HEK293 (cell line): ENCODE measurements at regions not wholly inside any gene's neighbourhood (a gene's known extent, or its start where the extent isn't known, plus 50 kb on each side); places are given as distances from the start of the nearest gene placed in this dataset.

ENCODE experiments used
- CTCF ChIA-PET: fragments of 350-600 bp; formaldehyde crosslinking; extraction: SDS; loops from one replicate; lab custom pipeline; 2021; ENCODE audit warnings: antibody characterized with exemption; lab: Yijun Ruan, JAX
- POLR2A ChIA-PET: fragments of 300-600 bp; formaldehyde crosslinking; extraction: SDS; loops from one replicate; lab custom pipeline; 2020; ENCODE audit warnings: antibody characterized with exemption, inconsistent platforms; lab: Yijun Ruan, JAX
- H3K27ac ChIP-seq: fragments of 200-500 bp; sonication (Bioruptor generic); 2 replicates; pipeline ENCODE4 v1.5.1; 2014; ENCODE audit warnings: low read depth, low read length, control low read depth, inconsistent platforms; ENCODE audit errors: extremely low read depth
- H3K36me3 ChIP-seq, 2 experiments: fragments of 200-500 bp in 1 of 2; sonication (Bioruptor generic) in 1 of 2; 1 replicate in 1 of 2; 2 replicates in 1 of 2; pipeline ENCODE4 v1.5.1; 2014 to 2017; ENCODE audit warnings: inconsistent platforms in 2 of 2, low read length in 2 of 2; ENCODE audit not compliant: control insufficient read depth in 2 of 2, insufficient read depth in 1 of 2
- H3K4me1 ChIP-seq: fragments of 200-500 bp; sonication (Bioruptor generic); 2 replicates; pipeline ENCODE4 v1.5.1; 2014; ENCODE audit warnings: mild to moderate bottlenecking, low read length, inconsistent platforms; ENCODE audit not compliant: control insufficient read depth, insufficient read depth
- H3K4me3 ChIP-seq: 2 replicates; pipeline ENCODE4 v1.5.1; 2011; ENCODE audit warnings: low read depth, mild to moderate bottlenecking, control low read depth, low read length, moderate library complexity
- H3K9me3 ChIP-seq: fragments of 200-500 bp; sonication (Bioruptor generic); 2 replicates; pipeline ENCODE4 v1.5.1; 2014; ENCODE audit warnings: low read depth, low read length, inconsistent platforms; ENCODE audit not compliant: control insufficient read depth, insufficient read depth
- AEBP2 ChIP-seq: fragments of 450-650 bp; formaldehyde crosslinking; IDR thresholded peaks from 2 replicates; pipeline ENCODE4 v1.5.1; 2016; ENCODE audit warnings: missing biosample characterization, missing genetic modification characterization, borderline replicate concordance
- ZBTB17 ChIP-seq: fragments of 450-650 bp; formaldehyde crosslinking; IDR thresholded peaks from 2 replicates; pipeline ENCODE4 v1.5.1; 2016; ENCODE audit warnings: missing biosample characterization, missing genetic modification characterization
- ZNF311 ChIP-seq: fragments of 450-650 bp; formaldehyde crosslinking; IDR thresholded peaks from 2 replicates; pipeline ENCODE4 v1.5.1; 2017; ENCODE audit warnings: missing biosample characterization, missing genetic modification characterization, borderline replicate concordance
- ZNF426 ChIP-seq: fragments of 450-650 bp; formaldehyde crosslinking; IDR thresholded peaks from 2 replicates; pipeline ENCODE4 v1.5.1; 2017; ENCODE audit warnings: missing biosample characterization, missing genetic modification characterization, mild to moderate bottlenecking, inconsistent platforms, moderate library complexity
- ZNF555 ChIP-seq: fragments of 450-650 bp; formaldehyde crosslinking; conservative IDR thresholded peaks from 2 replicates; pipeline ENCODE4 v1.5.1; 2017; ENCODE audit warnings: missing biosample characterization, mild to moderate bottlenecking, missing genetic modification characterization, inconsistent platforms
- ZNF561 ChIP-seq: fragments of 450-650 bp; IDR thresholded peaks from 2 replicates; pipeline ENCODE4 v1.5.1; 2018; ENCODE audit warnings: missing biosample characterization, missing genetic modification characterization, borderline replicate concordance
- ZNF623 ChIP-seq: fragments of 450-650 bp; formaldehyde crosslinking; IDR thresholded peaks from 2 replicates; pipeline ENCODE4 v1.5.1; 2016; ENCODE audit warnings: missing biosample characterization, missing genetic modification characterization
- ZNF654 ChIP-seq: fragments of 450-650 bp; formaldehyde crosslinking; IDR thresholded peaks from 2 replicates; pipeline ENCODE4 v1.5.1; 2016; ENCODE audit warnings: low read depth, missing biosample characterization, missing genetic modification characterization
- ZNF677 ChIP-seq: fragments of 450-650 bp; IDR thresholded peaks from 2 replicates; pipeline ENCODE4 v1.5.0; 2018; ENCODE audit warnings: missing biosample characterization, mild to moderate bottlenecking, missing genetic modification characterization, moderate library complexity
- ZSCAN16 ChIP-seq: fragments of 450-650 bp; formaldehyde crosslinking; IDR thresholded peaks from 2 replicates; pipeline ENCODE4 v1.5.1; 2016; ENCODE audit warnings: missing biosample characterization, missing genetic modification characterization
- ZSCAN23 ChIP-seq: fragments of 450-650 bp; formaldehyde crosslinking; IDR thresholded peaks from 2 replicates; pipeline ENCODE4 v1.5.1; 2016; ENCODE audit warnings: missing biosample characterization, missing genetic modification characterization
- TF ChIP-seq, protein P1 (sequence below): fragments of 450-650 bp; formaldehyde crosslinking; IDR thresholded peaks from 2 replicates; pipeline ENCODE4 v1.5.1; 2016; ENCODE audit warnings: missing biosample characterization, missing genetic modification characterization, low read depth
- TF ChIP-seq, protein P2 (sequence below): fragments of 450-650 bp; formaldehyde crosslinking; IDR thresholded peaks from 2 replicates; pipeline ENCODE4 v1.5.1; 2017; ENCODE audit warnings: missing biosample characterization, missing genetic modification characterization
- TF ChIP-seq, protein P3 (sequence below): fragments of 450-650 bp; formaldehyde crosslinking; IDR thresholded peaks from 2 replicates; pipeline ENCODE4; 2016; ENCODE audit warnings: missing biosample characterization, missing genetic modification characterization

DNA sequence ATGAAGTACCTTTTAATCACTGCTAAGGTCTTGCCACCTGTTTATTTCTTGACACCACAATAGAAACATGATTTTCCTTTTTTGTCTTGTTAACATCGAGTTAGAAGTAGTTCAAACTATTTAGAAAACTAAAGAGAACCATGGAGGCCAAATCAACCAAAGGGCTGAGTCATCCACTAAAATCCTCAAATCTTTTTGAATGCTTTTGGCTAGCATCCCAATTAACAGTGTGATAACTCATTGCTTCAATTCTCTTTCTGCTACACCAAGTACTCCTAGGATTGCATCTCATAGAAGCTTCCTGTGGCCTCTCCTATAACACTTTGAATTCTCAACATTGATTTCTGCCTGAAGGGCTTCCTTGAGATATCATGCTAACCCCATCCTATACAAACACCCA is 159.9 kb upstream of the MMADHC start:
- no peaks in the 10 kb centered on the region for H3K9me3 ChIP-seq
- CTCF ChIA-PET: interaction anchor here (0.6 kb wide), 2 partner anchors 97 to 918 kb away, joined by 3 to 4 read pairs; no protein-coding TSS in a partner anchor
- POLR2A ChIA-PET: no interaction called here
- no peak overlapping the region for H3K27ac ChIP-seq
- no peak overlapping the region for H3K4me3 ChIP-seq
- H3K36me3 ChIP-seq: no peaks in the 10 kb centered on the region
- no peaks in the 10 kb centered on the region for H3K4me1 ChIP-seq
- TF ChIP-seq, protein P1, sequence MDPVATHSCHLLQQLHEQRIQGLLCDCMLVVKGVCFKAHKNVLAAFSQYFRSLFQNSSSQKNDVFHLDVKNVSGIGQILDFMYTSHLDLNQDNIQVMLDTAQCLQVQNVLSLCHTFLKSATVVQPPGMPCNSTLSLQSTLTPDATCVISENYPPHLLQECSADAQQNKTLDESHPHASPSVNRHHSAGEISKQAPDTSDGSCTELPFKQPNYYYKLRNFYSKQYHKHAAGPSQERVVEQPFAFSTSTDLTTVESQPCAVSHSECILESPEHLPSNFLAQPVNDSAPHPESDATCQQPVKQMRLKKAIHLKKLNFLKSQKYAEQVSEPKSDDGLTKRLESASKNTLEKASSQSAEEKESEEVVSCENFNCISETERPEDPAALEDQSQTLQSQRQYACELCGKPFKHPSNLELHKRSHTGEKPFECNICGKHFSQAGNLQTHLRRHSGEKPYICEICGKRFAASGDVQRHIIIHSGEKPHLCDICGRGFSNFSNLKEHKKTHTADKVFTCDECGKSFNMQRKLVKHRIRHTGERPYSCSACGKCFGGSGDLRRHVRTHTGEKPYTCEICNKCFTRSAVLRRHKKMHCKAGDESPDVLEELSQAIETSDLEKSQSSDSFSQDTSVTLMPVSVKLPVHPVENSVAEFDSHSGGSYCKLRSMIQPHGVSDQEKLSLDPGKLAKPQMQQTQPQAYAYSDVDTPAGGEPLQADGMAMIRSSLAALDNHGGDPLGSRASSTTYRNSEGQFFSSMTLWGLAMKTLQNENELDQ (tag by site-specific recombination): no peak
- TF ChIP-seq, protein P2, sequence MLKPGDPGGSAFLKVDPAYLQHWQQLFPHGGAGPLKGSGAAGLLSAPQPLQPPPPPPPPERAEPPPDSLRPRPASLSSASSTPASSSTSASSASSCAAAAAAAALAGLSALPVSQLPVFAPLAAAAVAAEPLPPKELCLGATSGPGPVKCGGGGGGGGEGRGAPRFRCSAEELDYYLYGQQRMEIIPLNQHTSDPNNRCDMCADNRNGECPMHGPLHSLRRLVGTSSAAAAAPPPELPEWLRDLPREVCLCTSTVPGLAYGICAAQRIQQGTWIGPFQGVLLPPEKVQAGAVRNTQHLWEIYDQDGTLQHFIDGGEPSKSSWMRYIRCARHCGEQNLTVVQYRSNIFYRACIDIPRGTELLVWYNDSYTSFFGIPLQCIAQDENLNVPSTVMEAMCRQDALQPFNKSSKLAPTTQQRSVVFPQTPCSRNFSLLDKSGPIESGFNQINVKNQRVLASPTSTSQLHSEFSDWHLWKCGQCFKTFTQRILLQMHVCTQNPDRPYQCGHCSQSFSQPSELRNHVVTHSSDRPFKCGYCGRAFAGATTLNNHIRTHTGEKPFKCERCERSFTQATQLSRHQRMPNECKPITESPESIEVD: no peak
- TF ChIP-seq ZNF677 (tag by site-specific recombination): no peak
- TF ChIP-seq ZNF311 (tag by site-specific recombination): no peak
- no peak for TF ChIP-seq ZNF561 (tag by site-specific recombination)
- no peak for TF ChIP-seq ZSCAN23 (tag by site-specific recombination)
- no peak for TF ChIP-seq ZNF623 (tag by site-specific recombination)
- no peak for TF ChIP-seq ZNF555 (tag by site-specific recombination)
- TF ChIP-seq ZBTB17 (tag by site-specific recombination): no peak
- no peak for TF ChIP-seq ZNF426 (tag by site-specific recombination)

GRCh38 chr2:149745396-149746230 is 158.0 kb upstream of the MMADHC start:
- Histone ChIP-seq H3K36me3 (no peaks in the 10 kb centered on the region), H3K9me3 (no peaks in the 10 kb centered on the region), H3K27ac (no peak overlapping the region), H3K4me1 (no peaks in the 10 kb centered on the region), H3K4me3 (no peak overlapping the region)
- ChIA-PET POLR2A (no interaction called here), CTCF (interaction anchor here (0.6 to 1.0 kb wide), 3 partner anchors 36 to 303 kb away, joined by 3 read pairs; no protein-coding TSS in a partner anchor)
- TF ChIP-seq, protein P3, sequence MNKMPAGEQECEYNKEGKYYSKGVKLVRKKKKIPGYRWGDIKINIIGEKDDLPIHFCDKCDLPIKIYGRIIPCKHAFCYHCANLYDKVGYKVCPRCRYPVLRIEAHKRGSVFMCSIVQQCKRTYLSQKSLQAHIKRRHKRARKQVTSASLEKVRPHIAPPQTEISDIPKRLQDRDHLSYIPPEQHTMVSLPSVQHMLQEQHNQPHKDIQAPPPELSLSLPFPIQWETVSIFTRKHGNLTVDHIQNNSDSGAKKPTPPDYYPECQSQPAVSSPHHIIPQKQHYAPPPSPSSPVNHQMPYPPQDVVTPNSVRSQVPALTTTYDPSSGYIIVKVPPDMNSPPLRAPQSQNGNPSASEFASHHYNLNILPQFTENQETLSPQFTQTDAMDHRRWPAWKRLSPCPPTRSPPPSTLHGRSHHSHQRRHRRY (tag by site-specific recombination): no peak
- no peak for TF ChIP-seq ZNF654 (tag by site-specific recombination)
- no peak for TF ChIP-seq AEBP2
- no peak for TF ChIP-seq ZSCAN16 (tag by site-specific recombination)
